HG03521 (cell line): ENCODE measurements at regions not wholly inside any gene's neighbourhood (a gene's known extent, or its start where the extent isn't known, plus 50 kb on each side); places are given as distances from the start of the nearest gene placed in this dataset.
"Not testable (repeated sequence)": the region's sequence is repeated elsewhere in the genome, so short reads cannot be mapped to it uniquely, and the experiment has no call there.

Experiments
- ATAC-seq: cut with Tn5 transposase; IDR thresholded peaks from one replicate; pipeline ENCODE4 v1.9.1; 2021; ENCODE audit warnings: mild to moderate bottlenecking, moderate library complexity; ENCODE audit not compliant: unreplicated experiment

DNA sequence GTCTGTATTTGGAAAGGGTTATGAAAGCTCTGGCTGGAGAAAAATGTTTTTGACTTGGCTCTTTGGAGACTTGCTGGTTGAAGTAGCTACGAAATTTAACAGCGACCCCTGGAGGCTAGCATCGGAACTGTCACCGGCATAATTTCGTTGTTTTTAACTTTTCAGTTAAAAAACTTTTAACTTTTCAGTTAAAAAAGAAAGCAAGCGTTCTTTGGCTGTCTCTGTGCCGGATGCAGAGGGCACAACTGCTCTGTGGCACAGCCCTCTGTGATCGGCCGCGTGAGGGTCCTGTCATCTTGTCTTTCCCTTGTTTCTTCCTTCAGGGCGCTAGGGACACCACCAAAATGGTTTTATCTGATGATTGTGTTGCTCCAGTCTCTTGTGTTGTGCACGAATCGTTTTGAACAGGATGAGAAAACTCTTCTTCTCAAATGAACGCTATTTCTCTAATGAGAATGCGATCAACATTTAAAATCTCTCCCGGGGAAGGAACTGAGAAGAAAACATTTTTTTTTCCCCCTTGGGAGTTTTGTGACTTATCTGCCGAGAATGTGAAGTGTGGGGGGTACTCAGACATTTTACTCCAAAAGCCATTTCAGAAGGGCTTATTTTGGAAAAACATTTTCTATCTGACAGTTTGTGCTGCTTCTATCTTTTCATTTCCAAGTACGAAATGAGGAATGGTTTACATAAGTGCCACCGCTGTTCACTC lies 57.1 kb downstream of the ADCYAP1 start:
- no peak for ATAC-seq

DNA sequence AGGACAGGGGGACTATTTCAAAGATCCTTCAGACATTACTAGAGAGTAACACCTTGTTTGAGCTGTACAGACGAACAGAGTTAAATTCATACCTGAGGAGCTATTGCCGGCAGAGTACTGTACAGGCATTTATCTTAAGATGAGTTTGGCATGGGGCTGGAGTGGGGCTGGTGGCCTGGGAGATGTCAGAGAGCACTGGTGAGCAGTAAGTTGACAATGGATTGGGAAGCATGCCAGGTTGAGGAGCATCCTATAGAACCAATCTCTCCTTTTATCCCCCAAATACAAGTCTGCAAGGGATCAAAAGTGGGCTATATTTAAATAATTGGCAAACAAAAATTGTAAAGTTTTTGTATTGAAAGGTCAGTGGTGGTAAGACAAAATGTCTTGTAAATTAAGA lies 58.6 kb downstream of the ADCYAP1 start:
- ATAC-seq, result no peak

DNA sequence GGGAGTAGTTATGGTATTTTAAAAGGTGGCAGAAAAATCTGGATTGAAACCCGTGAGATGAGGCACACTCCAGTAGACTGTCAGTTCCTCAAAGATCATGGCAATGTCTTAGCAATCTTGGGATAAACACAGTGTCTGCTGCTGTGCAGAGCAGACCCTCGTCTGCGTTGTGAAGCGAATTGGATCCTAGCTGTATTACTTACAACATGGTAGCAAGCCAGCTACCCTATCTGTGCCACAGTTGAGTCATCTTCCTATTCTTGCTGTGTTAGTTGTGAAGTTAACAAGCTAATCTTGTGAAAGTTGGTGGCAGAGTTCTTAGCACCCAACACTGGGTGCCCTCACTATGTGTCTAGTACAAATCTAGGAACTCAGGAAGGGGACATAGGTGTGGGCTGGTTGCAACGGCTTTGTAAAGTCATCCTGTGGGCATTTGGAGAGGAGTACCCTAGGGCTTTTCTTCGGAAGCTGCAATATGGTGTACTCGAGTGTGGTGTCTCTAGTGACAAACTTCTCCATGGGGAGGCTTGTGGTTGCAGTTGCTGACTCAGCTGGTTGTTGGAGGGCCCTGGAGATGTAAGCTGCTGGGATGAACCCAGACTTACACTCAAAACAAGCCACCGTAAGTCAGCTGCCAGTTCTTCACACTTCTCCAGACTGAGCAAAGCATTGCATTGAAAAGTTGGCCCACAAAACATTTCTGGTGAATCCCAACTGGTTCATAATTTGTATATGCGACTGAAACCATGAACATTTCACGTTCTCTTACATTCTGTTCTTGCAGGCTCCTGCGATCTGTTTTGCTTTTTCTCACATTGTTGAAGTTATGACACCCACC lies 61.5 kb downstream of the ADCYAP1 start:
- no peak for ATAC-seq

DNA sequence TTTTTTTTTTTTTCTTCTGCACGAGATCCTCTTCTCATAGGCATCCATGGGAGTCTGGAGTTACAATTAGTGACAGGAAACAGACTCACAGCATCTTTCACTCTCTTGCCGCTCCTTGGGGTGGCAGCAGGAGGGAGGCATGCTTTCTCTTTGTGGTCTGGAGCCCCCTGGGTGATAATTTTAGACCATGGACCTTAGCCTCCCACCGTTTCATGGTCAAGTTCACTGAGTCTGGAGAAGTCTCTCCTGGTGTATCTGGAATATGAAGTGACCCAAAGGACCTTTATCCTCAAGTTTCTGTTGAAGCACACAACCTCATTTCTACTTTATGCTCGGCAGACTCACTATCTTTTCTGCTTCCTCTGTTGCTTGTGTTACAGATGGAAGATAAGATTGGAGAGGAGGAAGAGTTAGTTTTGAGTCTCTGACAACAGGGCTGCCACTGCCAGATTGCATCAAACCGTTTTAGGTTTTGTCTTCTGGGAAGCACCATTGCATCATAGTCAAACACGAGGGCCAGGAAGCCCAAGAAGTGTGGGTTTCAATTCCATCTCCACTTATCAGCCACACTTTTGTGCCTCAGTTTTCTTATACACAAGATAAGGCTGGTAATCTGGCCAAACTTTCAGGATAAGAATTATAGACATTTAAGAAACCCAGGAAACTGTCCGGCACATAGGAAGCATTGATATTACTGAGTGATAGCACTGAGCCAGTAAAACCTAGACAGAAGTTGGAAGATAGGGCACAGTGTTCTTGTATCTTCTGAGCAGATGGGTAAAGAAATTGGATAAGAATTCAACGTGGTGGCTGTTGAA lies 62.3 kb downstream of the ADCYAP1 start:
- ATAC-seq, result no peak

DNA sequence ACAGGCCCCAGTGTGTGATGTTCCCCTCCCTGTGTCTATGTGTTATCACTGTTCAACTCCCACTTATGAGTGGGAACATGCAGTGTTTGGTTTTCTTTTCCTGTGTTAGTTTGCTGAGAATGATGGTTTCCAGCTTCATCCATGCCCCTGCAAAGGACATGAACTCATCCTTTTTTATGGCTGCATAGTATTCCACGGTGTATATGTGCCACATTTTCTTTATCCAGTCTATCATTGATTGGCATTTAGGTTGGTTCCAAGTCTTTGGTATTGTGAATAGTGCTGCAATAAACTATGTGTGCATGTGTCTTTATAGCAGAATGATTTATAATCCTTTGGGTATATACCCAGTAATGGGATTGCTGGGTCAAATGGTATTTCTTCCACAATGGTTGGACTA lies 64.2 kb downstream of the ADCYAP1 start:
- not testable (repeated sequence) for ATAC-seq

DNA sequence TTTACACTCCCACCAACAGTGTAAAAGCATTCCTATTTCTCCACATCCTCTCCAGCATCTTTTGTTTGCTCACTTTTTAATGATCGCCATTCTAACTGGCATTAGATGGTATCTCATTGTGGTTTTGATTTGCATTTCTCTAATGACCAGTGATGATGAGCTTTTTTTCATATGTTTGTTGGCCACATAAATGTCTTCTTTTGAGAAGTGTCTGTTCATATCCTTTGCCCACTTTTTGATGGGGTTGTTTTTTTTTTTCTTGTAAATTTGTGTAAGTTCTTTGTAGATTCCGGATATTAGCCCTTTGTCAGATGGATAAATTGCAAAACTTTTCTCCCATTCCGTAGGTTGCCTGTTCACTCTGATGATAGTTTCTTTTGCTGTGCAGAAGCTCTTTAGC lies 64.6 kb downstream of the ADCYAP1 start:
- ATAC-seq, result not testable (repeated sequence)

DNA sequence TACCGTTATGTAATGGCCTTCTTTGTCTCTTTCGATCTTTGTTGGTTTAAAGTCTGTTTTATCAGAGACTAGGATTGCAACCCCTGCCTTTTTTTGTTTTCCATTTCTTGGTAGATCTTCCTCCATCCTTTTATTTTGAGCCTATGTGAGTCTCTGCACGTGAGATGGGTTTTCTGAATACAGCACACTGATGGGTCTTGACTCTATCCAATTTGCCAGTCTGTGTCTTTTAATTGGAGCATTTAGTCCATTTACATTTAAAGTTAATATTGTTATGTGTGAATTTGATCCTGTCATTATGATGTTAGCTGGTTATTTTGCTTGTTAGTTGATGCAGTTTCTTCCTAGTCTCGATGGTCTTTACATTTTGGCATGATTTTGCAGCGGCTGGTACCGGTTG lies 69.9 kb downstream of the ADCYAP1 start:
- not testable (repeated sequence) for ATAC-seq

DNA sequence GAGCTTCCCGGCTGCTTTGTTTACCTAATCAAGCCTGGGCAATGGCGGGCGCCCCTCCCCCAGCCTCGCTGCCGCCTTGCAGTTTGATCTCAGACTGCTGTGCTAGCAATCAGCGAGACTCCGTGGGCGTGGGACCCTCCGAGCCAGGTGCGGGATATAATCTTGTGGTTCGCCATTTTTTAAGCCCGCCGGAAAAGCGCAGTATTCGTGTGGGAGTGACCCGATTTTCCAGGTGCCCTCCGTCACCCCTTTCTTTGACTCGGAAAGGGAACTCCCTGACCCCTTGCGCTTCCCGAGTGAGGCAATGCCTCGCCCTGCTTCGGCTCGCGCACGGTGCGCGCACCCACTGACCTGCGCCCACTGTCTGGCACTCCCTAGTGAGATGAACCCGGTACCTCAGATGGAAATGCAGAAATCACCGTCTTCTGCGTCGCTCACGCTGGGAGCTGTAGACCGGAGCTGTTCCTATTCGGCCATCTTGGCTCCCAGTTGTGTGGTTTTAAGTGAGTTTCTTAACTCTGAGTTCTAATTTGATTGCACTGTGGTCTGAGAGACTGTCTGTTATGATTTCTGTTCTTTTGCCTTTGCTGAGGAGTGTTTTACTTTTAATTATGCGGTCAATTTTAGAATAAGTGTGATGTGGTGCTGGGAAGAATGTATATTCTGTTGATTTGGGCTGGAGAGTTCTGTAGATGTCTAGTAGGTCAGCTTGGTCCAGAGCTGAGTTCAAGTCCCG lies 71.9 kb downstream of the ADCYAP1 start:
- ATAC-seq, result not testable (repeated sequence)

DNA sequence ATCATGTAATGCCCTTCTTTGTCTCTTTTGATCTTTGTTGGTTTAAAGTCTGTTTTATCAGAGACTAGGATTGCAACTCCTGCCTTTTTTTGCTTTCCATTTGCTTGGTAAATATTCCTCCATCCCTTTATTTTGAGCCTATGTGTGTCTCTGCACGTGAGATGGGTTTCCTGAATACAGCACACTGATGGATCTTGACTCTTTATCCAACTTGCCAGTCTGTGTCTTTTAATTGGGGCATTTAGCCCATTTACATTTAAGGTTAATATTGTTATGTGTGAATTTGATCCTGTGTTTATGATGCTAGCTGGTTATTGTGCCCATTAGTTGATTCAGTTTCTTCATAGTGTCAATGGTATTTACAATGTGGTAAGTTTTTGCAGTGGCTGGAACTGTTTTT lies 72.7 kb downstream of the ADCYAP1 start:
- ATAC-seq, result not testable (repeated sequence)

DNA sequence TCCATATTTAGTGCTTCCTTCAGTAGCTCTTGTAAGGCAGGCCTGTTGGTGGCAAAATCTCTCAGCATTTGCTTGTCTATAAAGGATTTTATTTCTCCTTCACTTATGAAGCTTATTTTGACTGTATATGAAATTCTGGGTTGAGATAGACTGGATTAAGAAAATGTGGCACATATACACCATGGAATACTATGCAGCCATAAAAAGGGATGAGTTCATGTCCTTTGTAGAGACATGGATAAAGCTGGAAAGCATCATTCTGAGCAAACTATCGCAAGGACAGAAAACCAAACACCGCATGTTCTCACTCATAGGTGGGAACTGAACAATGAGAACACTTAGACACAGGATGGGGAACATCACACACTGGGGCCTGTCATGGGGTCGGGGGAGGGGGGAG lies 73.1 kb downstream of the ADCYAP1 start:
- ATAC-seq, result not testable (repeated sequence)

DNA sequence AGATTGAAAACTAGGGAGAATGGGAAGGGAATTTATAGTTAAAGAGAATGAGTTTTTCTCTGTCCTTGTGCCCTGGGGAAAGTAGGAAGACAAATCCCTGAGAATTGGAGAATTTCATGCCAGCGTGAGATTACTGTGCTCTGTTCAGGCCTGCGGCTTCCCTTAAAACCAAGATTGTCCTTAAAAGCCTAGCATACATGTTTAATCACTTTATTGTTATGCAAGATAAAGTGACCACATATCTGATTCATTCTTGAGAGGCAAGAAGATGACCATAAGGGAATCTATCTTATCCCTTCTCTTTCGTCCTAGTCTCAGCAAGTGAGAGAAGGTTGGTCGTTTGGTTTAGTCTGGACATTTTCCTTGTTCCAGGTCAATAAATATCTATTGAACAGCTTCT lies 75.9 kb downstream of the ADCYAP1 start:
- ATAC-seq, result no peak

DNA sequence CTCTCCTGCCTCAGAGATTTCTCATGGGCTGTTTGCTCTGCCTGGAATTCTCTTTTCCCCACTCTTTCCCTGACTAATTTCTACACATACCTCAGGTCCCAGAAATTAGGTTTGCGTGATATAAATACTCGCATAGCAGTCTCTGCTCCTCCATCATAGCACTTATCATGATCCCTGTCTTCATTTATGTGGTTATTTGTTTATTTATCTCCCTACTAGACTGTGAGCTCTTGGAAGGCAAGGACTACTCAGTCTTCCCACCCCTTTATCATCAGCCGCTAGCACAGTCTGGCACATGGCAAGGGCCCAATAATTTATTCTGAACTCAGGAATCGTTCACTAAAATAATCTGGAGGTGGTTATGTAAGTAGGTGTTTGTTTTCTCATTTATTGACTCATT lies 79.3 kb downstream of the ADCYAP1 start:
- no peak for ATAC-seq

DNA sequence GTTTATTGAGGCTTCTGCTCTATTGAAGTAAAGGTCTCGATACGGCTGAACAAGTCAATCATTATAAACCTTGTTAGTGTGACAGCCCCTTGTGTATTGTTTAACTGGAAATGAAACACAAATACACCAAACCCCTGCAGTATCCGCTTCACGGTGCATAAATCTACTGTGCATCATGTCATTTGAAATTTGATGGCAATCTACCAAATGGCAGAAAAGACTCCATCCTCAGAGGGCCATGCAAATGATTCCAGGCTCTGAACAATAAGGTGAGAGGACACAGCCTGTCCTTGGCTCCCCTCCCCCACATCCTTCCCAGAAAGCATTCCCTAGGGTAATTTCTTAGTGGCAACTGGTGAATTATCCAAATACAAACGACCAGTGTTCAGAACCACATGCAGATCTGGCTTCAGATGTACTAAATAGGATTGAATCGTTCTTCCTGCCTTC lies 80.6 kb downstream of the ADCYAP1 start:
- no peak for ATAC-seq

DNA sequence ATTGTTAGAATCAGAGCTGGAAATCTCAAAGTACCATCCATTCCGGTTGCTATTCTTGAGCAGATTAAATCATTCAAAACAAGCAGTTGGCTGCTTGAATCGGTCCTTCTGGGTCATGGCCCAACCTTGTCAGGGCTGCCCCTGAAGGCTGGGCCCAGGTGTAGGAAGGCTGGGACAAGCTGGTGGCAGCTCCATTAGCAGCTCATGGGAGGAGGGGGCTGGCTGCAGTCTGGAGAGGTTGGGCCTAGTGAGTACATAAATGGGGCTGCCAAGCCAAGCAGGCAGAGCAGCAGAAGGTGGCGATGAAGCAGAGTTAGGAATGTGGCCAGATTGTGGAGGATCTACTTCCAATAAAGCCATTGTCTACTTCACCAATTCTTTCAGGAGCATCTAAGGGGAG lies 81.4 kb downstream of the ADCYAP1 start:
- ATAC-seq, result no peak

DNA sequence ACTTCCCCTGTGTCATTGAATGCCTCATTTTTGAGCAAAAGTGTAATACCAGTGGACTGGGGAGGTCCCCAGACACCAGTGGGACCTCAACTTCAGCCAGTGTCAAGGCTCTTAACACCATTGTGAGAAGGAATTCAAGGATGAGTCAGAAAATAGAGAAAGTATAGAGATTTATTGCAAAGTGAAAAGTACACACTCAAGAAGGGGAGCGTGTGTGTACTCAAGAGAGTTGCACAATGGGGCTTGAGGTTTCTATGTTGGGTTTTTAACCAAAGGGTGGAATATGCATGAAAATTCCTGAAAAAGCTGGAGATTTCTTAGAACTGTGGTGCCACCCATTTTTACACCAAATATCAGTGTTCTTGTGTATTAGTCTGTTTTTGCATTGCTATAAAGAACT lies 81.9 kb downstream of the ADCYAP1 start:
- ATAC-seq, result no peak

DNA sequence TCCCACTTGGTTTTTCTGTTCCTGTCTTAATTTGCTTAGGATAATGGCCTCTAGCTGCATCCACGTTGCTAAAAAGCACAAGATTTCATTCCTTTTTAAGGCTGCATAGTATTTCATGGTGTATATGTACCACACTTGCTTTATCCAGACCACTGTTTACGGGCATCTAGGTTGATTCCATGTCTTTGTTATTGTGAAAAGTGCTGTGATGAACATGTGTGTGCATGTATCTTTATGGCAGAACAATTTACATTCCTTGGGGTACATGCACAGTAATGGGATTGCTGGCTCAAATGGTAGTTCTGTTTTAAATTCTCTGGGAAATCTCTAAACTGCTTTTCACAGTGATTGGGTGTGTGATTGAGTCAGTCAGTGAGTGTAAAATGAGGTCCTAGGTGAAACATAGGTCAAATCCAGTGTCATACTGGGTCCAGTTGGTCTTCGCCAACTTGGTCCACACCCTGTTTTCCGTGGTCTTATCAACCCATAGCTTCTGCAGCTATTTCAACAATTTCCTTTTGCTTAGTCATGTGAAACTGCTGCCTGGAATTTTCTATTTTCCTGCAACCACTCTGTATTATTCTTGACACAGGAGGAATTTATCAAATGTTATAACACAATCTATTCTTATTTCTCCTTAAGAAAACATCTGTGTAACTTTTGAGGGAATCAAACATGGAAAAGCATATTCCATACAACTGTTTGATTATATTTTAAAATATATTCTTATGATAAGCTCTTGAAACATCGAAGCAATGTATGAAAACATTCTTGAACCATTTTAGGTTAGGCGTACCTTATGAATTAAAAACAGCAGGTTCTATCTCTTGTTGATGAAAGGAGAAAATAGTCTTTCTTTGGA lies 82.9 kb downstream of the ADCYAP1 start:
- ATAC-seq, result no peak

DNA sequence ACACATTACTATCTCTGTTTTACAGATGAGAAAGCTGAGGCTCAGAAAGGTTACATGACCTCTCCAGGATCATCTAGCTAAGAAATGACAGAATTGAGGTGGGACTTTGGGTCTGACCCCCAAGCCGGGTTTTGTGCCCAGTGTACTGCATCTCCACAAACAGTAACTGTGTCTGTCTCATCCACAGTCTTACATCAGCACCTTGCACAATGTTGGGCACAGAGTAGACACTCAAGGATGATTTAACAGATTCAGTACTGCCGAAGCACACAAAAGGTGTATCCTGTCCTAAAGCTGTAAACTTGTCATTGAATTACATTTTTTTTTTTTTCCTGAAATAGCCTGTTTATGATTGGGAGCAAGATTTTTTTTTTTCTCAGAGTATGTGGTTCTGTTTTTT lies 84.8 kb downstream of the ADCYAP1 start:
- no peak for ATAC-seq

DNA sequence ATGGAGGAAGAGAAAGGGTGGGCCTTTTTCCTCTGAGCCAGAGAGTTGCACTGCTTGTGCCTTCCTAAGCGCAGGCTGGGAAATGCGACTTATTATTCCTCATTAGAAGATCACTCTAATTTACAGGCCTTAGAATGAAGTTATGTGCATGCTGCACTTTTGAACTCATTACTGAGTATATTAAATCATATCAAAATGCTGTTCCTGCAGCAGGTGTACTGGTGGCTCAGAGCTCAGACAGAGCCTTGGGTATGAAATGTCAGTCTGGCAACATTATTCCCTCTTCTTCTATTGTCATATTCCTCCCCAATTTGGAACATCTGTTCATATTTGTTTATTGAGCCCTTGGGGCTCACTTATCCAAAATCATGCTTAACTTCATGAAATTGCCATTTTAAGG lies 85.5 kb downstream of the ADCYAP1 start:
- no peak for ATAC-seq

DNA sequence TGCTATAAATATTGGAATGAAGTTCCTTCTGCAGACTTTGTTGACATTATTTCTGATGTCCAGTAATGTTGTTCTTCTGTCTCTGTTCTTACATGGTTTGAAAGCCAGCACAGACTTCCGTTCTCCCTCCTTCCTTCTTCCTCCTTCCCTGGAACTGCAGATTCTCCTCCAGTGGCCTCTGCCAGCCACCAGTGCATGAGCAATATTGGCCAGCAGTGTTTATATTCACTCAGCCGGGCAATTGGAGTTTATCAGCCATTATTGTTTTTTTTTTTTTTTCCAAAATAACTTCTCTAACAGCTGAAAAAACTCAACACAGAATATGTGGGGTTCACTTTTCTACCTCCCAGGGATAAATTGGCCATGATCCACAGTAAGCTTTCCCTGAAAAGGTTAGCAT lies 86.8 kb downstream of the ADCYAP1 start:
- ATAC-seq, result no peak

DNA sequence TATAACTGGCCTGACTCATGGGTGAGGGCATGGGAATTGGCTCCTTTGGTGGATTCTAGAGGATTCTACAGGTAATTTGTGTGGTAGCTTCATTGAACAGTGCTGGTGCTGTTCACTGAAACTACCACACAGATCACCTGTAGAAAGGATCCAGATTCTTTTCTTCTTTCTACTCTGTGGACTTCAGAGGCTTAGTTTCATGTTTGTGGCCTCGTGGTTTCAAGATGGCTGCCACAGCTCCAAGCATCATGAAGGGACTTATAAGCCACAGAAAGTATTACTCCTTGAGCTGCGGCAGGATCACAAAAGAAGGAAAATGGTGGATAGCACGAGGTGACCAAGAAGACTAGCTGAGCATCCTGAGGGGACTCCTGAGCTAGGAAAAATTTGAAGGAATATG lies 88.9 kb downstream of the ADCYAP1 start:
- ATAC-seq, result no peak
